WTC11 (cell line): ENCODE measurements at regions not wholly inside any gene's neighbourhood (a gene's known extent, or its start where the extent isn't known, plus 50 kb on each side); places are given as distances from the start of the nearest gene placed in this dataset.

Experiments
- ATAC-seq: fragments of 200-7000 bp; cut with Tn5 transposase; 2 replicates; pipeline ENCODE4 v1.10.0; 2021; ENCODE audit warnings: mild to moderate bottlenecking, moderate library complexity
- CTCF ChIA-PET: fragments of 300-600 bp; sonication (Branson Sonifier 250); formaldehyde crosslinking; loops from one replicate; lab custom pipeline; 2021; ENCODE audit warnings: antibody characterized with exemption; lab: Charles Lee
- POLR2A ChIA-PET: fragments of 350-600 bp; sonication (Branson Sonifier 250); formaldehyde crosslinking; loops from one replicate; lab custom pipeline; 2021; ENCODE audit warnings: antibody characterized with exemption; lab: Charles Lee
- DNase-seq: peaks from one replicate; pipeline ENCODE4 v3.0.0; 2021; ENCODE audit warnings: low spot score
- H3K27ac Mint-ChIP-seq: 2 replicates; pipeline ENCODE4 v1.8.0; 2021; ENCODE audit warnings: mixed read lengths
- H3K27me3 Mint-ChIP-seq: 2 replicates; pipeline ENCODE4 v1.8.0; 2021; ENCODE audit warnings: low read depth, mild to moderate bottlenecking, moderate library complexity, mixed read lengths
- H3K36me3 Mint-ChIP-seq: 2 replicates; pipeline ENCODE4 v1.8.0; 2021; ENCODE audit warnings: mixed read lengths
- H3K4me1 Mint-ChIP-seq: 2 replicates; pipeline ENCODE4 v1.8.0; 2022; ENCODE audit warnings: mixed read lengths
- H3K4me3 Mint-ChIP-seq: 2 replicates; pipeline ENCODE4 v1.8.0; 2021; ENCODE audit warnings: mild to moderate bottlenecking, moderate library complexity, mixed read lengths
- H3K9me3 Mint-ChIP-seq: 2 replicates; pipeline ENCODE4 v1.8.0; 2021; ENCODE audit warnings: mixed read lengths
- EMX1 ChIP-seq: fragments of 250-450 bp; sonication (Bioruptor Pico); IDR thresholded peaks from 2 replicates; pipeline ENCODE4 v1.8.0; 2021; ENCODE audit warnings: mild to moderate bottlenecking
- ESRRA ChIP-seq: sonication (generic); formaldehyde crosslinking; IDR thresholded peaks from 2 replicates; pipeline ENCODE4 v1.8.1; 2022; ENCODE audit warnings: mild to moderate bottlenecking, missing genetic modification reagents, borderline replicate concordance
- IRF2 ChIP-seq: sonication (generic); formaldehyde crosslinking; IDR thresholded peaks from 2 replicates; pipeline ENCODE4 v1.8.0; 2022; ENCODE audit warnings: low read depth, missing genetic modification reagents, borderline replicate concordance
- NFYB ChIP-seq: sonication (generic); formaldehyde crosslinking; conservative IDR thresholded peaks from 2 replicates; pipeline ENCODE4 v1.8.0; 2022; ENCODE audit warnings: low read depth, missing genetic modification reagents
- SMAD4 ChIP-seq: sonication (generic); formaldehyde crosslinking; IDR thresholded peaks from 2 replicates; pipeline ENCODE4 v1.8.0; 2022; ENCODE audit warnings: mild to moderate bottlenecking, missing genetic modification reagents
- TEAD1 ChIP-seq: sonication (generic); formaldehyde crosslinking; IDR thresholded peaks from 2 replicates; pipeline ENCODE4 v1.8.0; 2022; ENCODE audit warnings: mild to moderate bottlenecking, missing genetic modification reagents
- TEAD4 ChIP-seq: sonication (generic); formaldehyde crosslinking; IDR thresholded peaks from 2 replicates; pipeline ENCODE4 v1.8.0; 2022; ENCODE audit warnings: mild to moderate bottlenecking, missing genetic modification reagents
- ZNF121 ChIP-seq: sonication (generic); formaldehyde crosslinking; IDR thresholded peaks from 2 replicates; pipeline ENCODE4 v1.8.0; 2023; ENCODE audit warnings: missing genetic modification reagents
- ZNF138 ChIP-seq: sonication (generic); formaldehyde crosslinking; conservative IDR thresholded peaks from 2 replicates; pipeline ENCODE4 v1.8.1; 2022; ENCODE audit warnings: mild to moderate bottlenecking, moderate library complexity, missing genetic modification reagents
- ZNF396 ChIP-seq: fragments of 250-450 bp; sonication (Bioruptor Pico); IDR thresholded peaks from 2 replicates; pipeline ENCODE4 v1.8.0; 2021; ENCODE audit warnings: mild to moderate bottlenecking, moderate library complexity, borderline replicate concordance
- ZNF671 ChIP-seq: fragments of 250-450 bp; sonication (Bioruptor Pico); IDR thresholded peaks from 2 replicates; pipeline ENCODE4 v1.8.0; 2021; ENCODE audit warnings: mild to moderate bottlenecking
- TF ChIP-seq, protein P1 (sequence below): sonication (generic); formaldehyde crosslinking; IDR thresholded peaks from 2 replicates; pipeline ENCODE4 v1.8.0; 2023; ENCODE audit warnings: missing genetic modification reagents, mild to moderate bottlenecking, borderline replicate concordance
- TF ChIP-seq, protein P2 (sequence below): fragments of 250-450 bp; sonication (Bioruptor Pico); IDR thresholded peaks from 2 replicates; pipeline ENCODE4 v1.9.0; 2021; ENCODE audit warnings: mild to moderate bottlenecking
- TF ChIP-seq, protein P3 (sequence below): sonication (generic); formaldehyde crosslinking; IDR thresholded peaks from 2 replicates; pipeline ENCODE4 v1.8.0; 2022; ENCODE audit warnings: missing genetic modification reagents
- TF ChIP-seq, protein P4 (sequence below): fragments of 200-600 bp; IDR thresholded peaks from 2 replicates; pipeline ENCODE4 v1.8.0; 2022; ENCODE audit warnings: antibody characterized with exemption
- TF ChIP-seq, protein P5 (sequence below): sonication (generic); formaldehyde crosslinking; IDR thresholded peaks from 2 replicates; pipeline ENCODE4 v1.8.1; 2023; ENCODE audit warnings: mild to moderate bottlenecking, missing genetic modification reagents
- TF ChIP-seq, protein P6 (sequence below): sonication (generic); formaldehyde crosslinking; IDR thresholded peaks from 2 replicates; pipeline ENCODE4 v1.8.1; 2022; ENCODE audit warnings: missing genetic modification reagents, borderline replicate concordance

DNA sequence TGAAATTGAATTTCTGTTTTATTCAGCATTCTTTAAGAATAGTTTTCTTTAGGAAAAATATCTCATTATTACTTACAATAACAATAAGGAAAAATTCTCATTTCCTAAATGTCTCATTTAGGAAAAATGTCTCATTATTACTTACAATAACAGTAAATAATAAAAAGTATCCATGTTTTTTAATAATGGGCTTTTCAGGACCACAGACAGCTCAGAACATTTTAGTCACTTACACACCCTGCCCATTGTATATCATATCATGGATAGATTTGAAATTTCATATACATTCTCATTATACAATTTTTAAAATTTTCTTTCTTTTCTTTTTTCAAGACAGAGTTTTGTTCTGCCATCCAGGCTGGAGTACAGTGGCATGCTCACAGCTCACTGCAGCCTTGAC lies 58.9 kb downstream of the ASCL1 start (continued):
- TF ChIP-seq NFYB (CRISPR knock-in tag) (no peak), TEAD1 (CRISPR knock-in tag) (no peak)
- TF ChIP-seq, protein P1, sequence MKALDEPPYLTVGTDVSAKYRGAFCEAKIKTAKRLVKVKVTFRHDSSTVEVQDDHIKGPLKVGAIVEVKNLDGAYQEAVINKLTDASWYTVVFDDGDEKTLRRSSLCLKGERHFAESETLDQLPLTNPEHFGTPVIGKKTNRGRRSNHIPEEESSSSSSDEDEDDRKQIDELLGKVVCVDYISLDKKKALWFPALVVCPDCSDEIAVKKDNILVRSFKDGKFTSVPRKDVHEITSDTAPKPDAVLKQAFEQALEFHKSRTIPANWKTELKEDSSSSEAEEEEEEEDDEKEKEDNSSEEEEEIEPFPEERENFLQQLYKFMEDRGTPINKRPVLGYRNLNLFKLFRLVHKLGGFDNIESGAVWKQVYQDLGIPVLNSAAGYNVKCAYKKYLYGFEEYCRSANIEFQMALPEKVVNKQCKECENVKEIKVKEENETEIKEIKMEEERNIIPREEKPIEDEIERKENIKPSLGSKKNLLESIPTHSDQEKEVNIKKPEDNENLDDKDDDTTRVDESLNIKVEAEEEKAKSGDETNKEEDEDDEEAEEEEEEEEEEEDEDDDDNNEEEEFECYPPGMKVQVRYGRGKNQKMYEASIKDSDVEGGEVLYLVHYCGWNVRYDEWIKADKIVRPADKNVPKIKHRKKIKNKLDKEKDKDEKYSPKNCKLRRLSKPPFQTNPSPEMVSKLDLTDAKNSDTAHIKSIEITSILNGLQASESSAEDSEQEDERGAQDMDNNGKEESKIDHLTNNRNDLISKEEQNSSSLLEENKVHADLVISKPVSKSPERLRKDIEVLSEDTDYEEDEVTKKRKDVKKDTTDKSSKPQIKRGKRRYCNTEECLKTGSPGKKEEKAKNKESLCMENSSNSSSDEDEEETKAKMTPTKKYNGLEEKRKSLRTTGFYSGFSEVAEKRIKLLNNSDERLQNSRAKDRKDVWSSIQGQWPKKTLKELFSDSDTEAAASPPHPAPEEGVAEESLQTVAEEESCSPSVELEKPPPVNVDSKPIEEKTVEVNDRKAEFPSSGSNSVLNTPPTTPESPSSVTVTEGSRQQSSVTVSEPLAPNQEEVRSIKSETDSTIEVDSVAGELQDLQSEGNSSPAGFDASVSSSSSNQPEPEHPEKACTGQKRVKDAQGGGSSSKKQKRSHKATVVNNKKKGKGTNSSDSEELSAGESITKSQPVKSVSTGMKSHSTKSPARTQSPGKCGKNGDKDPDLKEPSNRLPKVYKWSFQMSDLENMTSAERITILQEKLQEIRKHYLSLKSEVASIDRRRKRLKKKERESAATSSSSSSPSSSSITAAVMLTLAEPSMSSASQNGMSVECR (CRISPR knock-in tag) = no peak

DNA sequence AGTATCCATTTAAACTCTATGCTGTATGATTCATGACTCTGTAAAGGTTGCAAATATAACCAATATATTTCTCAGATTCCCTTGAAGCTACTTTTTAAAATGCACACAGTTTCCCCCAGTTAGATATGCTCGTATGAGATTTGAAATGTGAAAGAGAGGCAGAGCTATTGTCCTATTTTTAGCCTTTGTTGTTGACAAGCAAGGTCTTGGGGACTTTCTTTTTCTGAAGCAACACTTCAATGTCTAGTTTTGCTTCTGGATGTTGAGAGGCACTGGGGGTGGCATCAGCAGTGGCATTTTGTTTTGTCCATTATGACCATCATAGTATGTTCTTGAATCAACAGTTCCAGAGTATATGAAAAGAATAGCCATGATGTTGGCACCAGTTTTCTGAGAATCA lies 63.4 kb downstream of the ASCL1 start:
- no peaks in the 10 kb centered on the region for H3K36me3 Mint-ChIP-seq
- ChIA-PET CTCF (no interaction called here), POLR2A (no interaction called here)
- ATAC-seq = no peak
- no peak overlapping the region for H3K4me3 Mint-ChIP-seq
- H3K9me3 Mint-ChIP-seq = no peaks in the 10 kb centered on the region
- no peaks in the 10 kb centered on the region for H3K4me1 Mint-ChIP-seq
- no peaks in the 10 kb centered on the region; the same call in 1 of the 2 replicates for H3K27me3 Mint-ChIP-seq
- DNase-seq = no peak
- H3K27ac Mint-ChIP-seq = no peak overlapping the region
- TF ChIP-seq, protein P2, sequence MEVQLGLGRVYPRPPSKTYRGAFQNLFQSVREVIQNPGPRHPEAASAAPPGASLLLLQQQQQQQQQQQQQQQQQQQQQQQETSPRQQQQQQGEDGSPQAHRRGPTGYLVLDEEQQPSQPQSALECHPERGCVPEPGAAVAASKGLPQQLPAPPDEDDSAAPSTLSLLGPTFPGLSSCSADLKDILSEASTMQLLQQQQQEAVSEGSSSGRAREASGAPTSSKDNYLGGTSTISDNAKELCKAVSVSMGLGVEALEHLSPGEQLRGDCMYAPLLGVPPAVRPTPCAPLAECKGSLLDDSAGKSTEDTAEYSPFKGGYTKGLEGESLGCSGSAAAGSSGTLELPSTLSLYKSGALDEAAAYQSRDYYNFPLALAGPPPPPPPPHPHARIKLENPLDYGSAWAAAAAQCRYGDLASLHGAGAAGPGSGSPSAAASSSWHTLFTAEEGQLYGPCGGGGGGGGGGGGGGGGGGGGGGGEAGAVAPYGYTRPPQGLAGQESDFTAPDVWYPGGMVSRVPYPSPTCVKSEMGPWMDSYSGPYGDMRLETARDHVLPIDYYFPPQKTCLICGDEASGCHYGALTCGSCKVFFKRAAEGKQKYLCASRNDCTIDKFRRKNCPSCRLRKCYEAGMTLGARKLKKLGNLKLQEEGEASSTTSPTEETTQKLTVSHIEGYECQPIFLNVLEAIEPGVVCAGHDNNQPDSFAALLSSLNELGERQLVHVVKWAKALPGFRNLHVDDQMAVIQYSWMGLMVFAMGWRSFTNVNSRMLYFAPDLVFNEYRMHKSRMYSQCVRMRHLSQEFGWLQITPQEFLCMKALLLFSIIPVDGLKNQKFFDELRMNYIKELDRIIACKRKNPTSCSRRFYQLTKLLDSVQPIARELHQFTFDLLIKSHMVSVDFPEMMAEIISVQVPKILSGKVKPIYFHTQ = no peak
- TF ChIP-seq, protein P3, sequence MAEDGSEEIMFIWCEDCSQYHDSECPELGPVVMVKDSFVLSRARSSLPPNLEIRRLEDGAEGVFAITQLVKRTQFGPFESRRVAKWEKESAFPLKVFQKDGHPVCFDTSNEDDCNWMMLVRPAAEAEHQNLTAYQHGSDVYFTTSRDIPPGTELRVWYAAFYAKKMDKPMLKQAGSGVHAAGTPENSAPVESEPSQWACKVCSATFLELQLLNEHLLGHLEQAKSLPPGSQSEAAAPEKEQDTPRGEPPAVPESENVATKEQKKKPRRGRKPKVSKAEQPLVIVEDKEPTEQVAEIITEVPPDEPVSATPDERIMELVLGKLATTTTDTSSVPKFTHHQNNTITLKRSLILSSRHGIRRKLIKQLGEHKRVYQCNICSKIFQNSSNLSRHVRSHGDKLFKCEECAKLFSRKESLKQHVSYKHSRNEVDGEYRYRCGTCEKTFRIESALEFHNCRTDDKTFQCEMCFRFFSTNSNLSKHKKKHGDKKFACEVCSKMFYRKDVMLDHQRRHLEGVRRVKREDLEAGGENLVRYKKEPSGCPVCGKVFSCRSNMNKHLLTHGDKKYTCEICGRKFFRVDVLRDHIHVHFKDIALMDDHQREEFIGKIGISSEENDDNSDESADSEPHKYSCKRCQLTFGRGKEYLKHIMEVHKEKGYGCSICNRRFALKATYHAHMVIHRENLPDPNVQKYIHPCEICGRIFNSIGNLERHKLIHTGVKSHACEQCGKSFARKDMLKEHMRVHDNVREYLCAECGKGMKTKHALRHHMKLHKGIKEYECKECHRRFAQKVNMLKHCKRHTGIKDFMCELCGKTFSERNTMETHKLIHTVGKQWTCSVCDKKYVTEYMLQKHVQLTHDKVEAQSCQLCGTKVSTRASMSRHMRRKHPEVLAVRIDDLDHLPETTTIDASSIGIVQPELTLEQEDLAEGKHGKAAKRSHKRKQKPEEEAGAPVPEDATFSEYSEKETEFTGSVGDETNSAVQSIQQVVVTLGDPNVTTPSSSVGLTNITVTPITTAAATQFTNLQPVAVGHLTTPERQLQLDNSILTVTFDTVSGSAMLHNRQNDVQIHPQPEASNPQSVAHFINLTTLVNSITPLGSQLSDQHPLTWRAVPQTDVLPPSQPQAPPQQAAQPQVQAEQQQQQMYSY (CRISPR knock-in tag) = no peak
- no peak for TF ChIP-seq ZNF396 (CRISPR knock-in tag)
- TF ChIP-seq ZNF138 (CRISPR knock-in tag) = no peak
- TF ChIP-seq EMX1 (CRISPR knock-in tag) = no peak
- no peak for TF ChIP-seq ZNF671 (CRISPR knock-in tag)
- TF ChIP-seq, protein P4, sequence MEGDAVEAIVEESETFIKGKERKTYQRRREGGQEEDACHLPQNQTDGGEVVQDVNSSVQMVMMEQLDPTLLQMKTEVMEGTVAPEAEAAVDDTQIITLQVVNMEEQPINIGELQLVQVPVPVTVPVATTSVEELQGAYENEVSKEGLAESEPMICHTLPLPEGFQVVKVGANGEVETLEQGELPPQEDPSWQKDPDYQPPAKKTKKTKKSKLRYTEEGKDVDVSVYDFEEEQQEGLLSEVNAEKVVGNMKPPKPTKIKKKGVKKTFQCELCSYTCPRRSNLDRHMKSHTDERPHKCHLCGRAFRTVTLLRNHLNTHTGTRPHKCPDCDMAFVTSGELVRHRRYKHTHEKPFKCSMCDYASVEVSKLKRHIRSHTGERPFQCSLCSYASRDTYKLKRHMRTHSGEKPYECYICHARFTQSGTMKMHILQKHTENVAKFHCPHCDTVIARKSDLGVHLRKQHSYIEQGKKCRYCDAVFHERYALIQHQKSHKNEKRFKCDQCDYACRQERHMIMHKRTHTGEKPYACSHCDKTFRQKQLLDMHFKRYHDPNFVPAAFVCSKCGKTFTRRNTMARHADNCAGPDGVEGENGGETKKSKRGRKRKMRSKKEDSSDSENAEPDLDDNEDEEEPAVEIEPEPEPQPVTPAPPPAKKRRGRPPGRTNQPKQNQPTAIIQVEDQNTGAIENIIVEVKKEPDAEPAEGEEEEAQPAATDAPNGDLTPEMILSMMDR = no peak
- no peak for TF ChIP-seq SMAD4 (CRISPR knock-in tag)
- no peak for TF ChIP-seq TEAD4 (CRISPR knock-in tag)
- TF ChIP-seq, protein P5, sequence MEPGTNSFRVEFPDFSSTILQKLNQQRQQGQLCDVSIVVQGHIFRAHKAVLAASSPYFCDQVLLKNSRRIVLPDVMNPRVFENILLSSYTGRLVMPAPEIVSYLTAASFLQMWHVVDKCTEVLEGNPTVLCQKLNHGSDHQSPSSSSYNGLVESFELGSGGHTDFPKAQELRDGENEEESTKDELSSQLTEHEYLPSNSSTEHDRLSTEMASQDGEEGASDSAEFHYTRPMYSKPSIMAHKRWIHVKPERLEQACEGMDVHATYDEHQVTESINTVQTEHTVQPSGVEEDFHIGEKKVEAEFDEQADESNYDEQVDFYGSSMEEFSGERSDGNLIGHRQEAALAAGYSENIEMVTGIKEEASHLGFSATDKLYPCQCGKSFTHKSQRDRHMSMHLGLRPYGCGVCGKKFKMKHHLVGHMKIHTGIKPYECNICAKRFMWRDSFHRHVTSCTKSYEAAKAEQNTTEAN (CRISPR knock-in tag) = no peak
- no peak for TF ChIP-seq ESRRA (CRISPR knock-in tag)
- no peak for TF ChIP-seq ZNF121 (CRISPR knock-in tag)
- TF ChIP-seq, protein P6, sequence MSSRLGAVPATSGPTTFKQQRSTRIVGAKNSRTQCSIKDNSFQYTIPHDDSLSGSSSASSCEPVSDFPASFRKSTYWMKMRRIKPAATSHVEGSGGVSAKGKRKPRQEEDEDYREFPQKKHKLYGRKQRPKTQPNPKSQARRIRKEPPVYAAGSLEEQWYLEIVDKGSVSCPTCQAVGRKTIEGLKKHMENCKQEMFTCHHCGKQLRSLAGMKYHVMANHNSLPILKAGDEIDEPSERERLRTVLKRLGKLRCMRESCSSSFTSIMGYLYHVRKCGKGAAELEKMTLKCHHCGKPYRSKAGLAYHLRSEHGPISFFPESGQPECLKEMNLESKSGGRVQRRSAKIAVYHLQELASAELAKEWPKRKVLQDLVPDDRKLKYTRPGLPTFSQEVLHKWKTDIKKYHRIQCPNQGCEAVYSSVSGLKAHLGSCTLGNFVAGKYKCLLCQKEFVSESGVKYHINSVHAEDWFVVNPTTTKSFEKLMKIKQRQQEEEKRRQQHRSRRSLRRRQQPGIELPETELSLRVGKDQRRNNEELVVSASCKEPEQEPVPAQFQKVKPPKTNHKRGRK = no peak
- no peak for TF ChIP-seq IRF2 (CRISPR knock-in tag)
